ENCODE measurements at regions not wholly inside any gene's neighbourhood (a gene's known extent, or its start where the extent isn't known, plus 50 kb on each side); places are given as distances from the start of the nearest gene placed in this dataset.

- TF ChIP-seq, protein P1, sequence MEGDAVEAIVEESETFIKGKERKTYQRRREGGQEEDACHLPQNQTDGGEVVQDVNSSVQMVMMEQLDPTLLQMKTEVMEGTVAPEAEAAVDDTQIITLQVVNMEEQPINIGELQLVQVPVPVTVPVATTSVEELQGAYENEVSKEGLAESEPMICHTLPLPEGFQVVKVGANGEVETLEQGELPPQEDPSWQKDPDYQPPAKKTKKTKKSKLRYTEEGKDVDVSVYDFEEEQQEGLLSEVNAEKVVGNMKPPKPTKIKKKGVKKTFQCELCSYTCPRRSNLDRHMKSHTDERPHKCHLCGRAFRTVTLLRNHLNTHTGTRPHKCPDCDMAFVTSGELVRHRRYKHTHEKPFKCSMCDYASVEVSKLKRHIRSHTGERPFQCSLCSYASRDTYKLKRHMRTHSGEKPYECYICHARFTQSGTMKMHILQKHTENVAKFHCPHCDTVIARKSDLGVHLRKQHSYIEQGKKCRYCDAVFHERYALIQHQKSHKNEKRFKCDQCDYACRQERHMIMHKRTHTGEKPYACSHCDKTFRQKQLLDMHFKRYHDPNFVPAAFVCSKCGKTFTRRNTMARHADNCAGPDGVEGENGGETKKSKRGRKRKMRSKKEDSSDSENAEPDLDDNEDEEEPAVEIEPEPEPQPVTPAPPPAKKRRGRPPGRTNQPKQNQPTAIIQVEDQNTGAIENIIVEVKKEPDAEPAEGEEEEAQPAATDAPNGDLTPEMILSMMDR (IDR thresholded peaks at IDR 0.05; ENCODE audit: borderline replicate concordance, extremely low read depth, insufficient read depth) = no peak
- FAIRE-seq (no peak), DNase-seq (no peak)
- H3K4me3 ChIP-seq (ENCODE audit: low read length in 3 of 3) = no peak overlapping the region
- no peaks in the 10 kb centered on the region for H3K4me1 ChIP-seq (ENCODE audit: control insufficient read depth in 2 of 3, insufficient read depth in 2 of 3, low read depth in 1 of 3, low read length in 3 of 3)
- no peaks in the 10 kb centered on the region for H3K27me3 ChIP-seq (ENCODE audit: control insufficient read depth, insufficient read depth, low read length)
- no peak overlapping the region for H3K27ac ChIP-seq (ENCODE audit: low read depth in 2 of 2, low read length in 2 of 2)
- H3K36me3 ChIP-seq (ENCODE audit: control insufficient read depth in 2 of 3, insufficient read depth in 3 of 3, low read length in 3 of 3) = no peaks in the 10 kb centered on the region
- H3K9ac ChIP-seq (ENCODE audit: low read length in 3 of 3) = no peak overlapping the region
- intact Hi-C loops (cut with DNase I) = no loop called here
- H3K9me3 ChIP-seq (ENCODE audit: control insufficient read depth in 2 of 3, insufficient read depth in 1 of 3, low read length in 3 of 3) = no peaks in the 10 kb centered on the region
Observed at GRCh38 chr2:126826491-126826890, 72.2 kb upstream of the TEX51 start.

- Histone ChIP-seq H3K36me3 (ENCODE audit: control insufficient read depth in 2 of 3, insufficient read depth in 3 of 3, low read length in 3 of 3) (no peaks in the 10 kb centered on the region), H3K9ac (ENCODE audit: low read length in 3 of 3) (no peak overlapping the region), H3K27me3 (ENCODE audit: control insufficient read depth, insufficient read depth, low read length) (no peaks in the 10 kb centered on the region), H3K4me3 (ENCODE audit: low read length in 3 of 3) (no peak overlapping the region), H3K9me3 (ENCODE audit: control insufficient read depth in 2 of 3, insufficient read depth in 1 of 3, low read length in 3 of 3) (no peaks in the 10 kb centered on the region), H3K4me1 (ENCODE audit: control insufficient read depth in 2 of 3, insufficient read depth in 2 of 3, low read depth in 1 of 3, low read length in 3 of 3) (no peaks in the 10 kb centered on the region), H3K27ac (ENCODE audit: low read depth in 2 of 2, low read length in 2 of 2) (no peak overlapping the region)
- TF ChIP-seq, protein P1 (IDR thresholded peaks at IDR 0.05; ENCODE audit: borderline replicate concordance, extremely low read depth, insufficient read depth) = no peak
- intact Hi-C loops (cut with DNase I) = no loop called here
- DNase-seq = no peak
- FAIRE-seq = no peak
Observed at GRCh38 chr2:126827371-126827770, 71.3 kb upstream of the TEX51 start.

DNA sequence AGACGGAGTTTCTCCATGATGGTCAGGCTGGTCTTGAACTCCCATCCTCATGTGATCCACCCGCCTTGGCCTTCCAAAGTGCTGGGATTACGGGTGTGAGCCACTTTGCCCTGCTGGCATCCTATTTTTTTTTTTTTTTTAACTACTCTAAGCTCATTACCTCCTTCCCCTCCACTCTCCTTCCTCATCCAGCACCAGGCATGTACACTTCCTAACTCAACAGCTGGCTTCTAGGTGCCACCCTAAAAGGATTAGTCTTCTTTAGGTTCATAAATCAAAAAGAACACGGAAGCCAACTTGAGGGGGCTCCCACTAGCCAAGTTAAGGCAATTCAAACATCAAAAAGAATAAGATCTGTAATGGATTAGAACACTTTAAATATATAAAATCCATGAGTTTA, 70.6 kb upstream of the TEX51 start:
- Histone ChIP-seq H3K9ac (ENCODE audit: low read length in 3 of 3) (no peak overlapping the region), H3K9me3 (ENCODE audit: control insufficient read depth in 2 of 3, insufficient read depth in 1 of 3, low read length in 3 of 3) (no peaks in the 10 kb centered on the region), H3K4me3 (ENCODE audit: low read length in 3 of 3) (no peak overlapping the region), H3K27me3 (ENCODE audit: control insufficient read depth, insufficient read depth, low read length) (no peaks in the 10 kb centered on the region), H3K4me1 (ENCODE audit: control insufficient read depth in 2 of 3, insufficient read depth in 2 of 3, low read depth in 1 of 3, low read length in 3 of 3) (no peaks in the 10 kb centered on the region), H3K36me3 (ENCODE audit: control insufficient read depth in 2 of 3, insufficient read depth in 3 of 3, low read length in 3 of 3) (no peaks in the 10 kb centered on the region), H3K27ac (ENCODE audit: low read depth in 2 of 2, low read length in 2 of 2) (no peak overlapping the region)
- TF ChIP-seq, protein P1 (IDR thresholded peaks at IDR 0.05; ENCODE audit: borderline replicate concordance, extremely low read depth, insufficient read depth) = no peak
- FAIRE-seq (no peak), DNase-seq (no peak)
- intact Hi-C loops (cut with DNase I) = no loop called here

DNA sequence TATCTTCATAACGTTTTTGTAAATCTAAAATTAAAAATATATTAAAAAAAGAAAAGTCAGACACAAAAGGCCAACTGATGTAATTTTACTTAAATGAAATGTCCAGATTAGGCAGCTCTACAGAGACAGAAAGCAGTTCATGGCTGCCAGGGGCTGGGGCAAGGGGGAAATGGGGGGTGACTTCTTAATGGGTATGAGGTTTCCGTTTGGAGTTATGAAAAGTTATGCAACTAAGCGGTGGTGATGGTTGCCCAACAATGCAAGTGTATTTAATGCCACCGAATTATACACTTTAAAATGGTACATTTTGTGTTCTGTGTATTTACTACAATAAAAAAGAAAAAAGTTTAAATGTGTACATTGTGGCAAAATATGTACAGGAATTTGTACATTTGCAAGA, 70.2 kb upstream of the TEX51 start:
- H3K9ac ChIP-seq (ENCODE audit: low read length in 3 of 3) = no peak overlapping the region
- H3K4me1 ChIP-seq (ENCODE audit: control insufficient read depth in 2 of 3, insufficient read depth in 2 of 3, low read depth in 1 of 3, low read length in 3 of 3) = no peaks in the 10 kb centered on the region
- intact Hi-C loops (cut with DNase I) = no loop called here
- no peak overlapping the region for H3K27ac ChIP-seq (ENCODE audit: low read depth in 2 of 2, low read length in 2 of 2)
- no peaks in the 10 kb centered on the region for H3K9me3 ChIP-seq (ENCODE audit: control insufficient read depth in 2 of 3, insufficient read depth in 1 of 3, low read length in 3 of 3)
- H3K36me3 ChIP-seq (ENCODE audit: control insufficient read depth in 2 of 3, insufficient read depth in 3 of 3, low read length in 3 of 3) = no peaks in the 10 kb centered on the region
- no peak for FAIRE-seq
- H3K27me3 ChIP-seq (ENCODE audit: control insufficient read depth, insufficient read depth, low read length) = no peaks in the 10 kb centered on the region
- no peak for DNase-seq
- no peak overlapping the region for H3K4me3 ChIP-seq (ENCODE audit: low read length in 3 of 3)
- TF ChIP-seq, protein P1 (IDR thresholded peaks at IDR 0.05; ENCODE audit: borderline replicate concordance, extremely low read depth, insufficient read depth) = no peak
